Subcutaneous abdominal adipose tissue (tissue), 5 donors: ENCODE measurements at regions not wholly inside any gene's neighbourhood (a gene's known extent, or its start where the extent isn't known, plus 50 kb on each side); places are given as distances from the start of the nearest gene placed in this dataset.

ENCODE experiments used
- H3K27ac ChIP-seq: one replicate; pipeline ENCODE4 v1.7.0; 2013; ENCODE audit warnings: low read depth, mild to moderate bottlenecking, inconsistent platforms, low read length, moderate library complexity
- H3K27me3 ChIP-seq, 5 donors: one replicate each; pipeline ENCODE4 v1.7.0; 2013; ENCODE audit warnings: low read length in 5 of 5, inconsistent platforms in 1 of 5; ENCODE audit not compliant: control insufficient read depth in 5 of 5, insufficient read depth in 4 of 5
- H3K36me3 ChIP-seq, 5 donors: one replicate each; pipeline ENCODE4 v1.7.0; 2013; ENCODE audit warnings: low read length in 5 of 5; ENCODE audit not compliant: control insufficient read depth in 5 of 5, insufficient read depth in 5 of 5
- H3K4me1 ChIP-seq, 5 donors: one replicate each; pipeline ENCODE4 v1.7.0; 2013; ENCODE audit warnings: low read length in 5 of 5, mild to moderate bottlenecking in 3 of 5, moderate library complexity in 1 of 5; ENCODE audit not compliant: control insufficient read depth in 5 of 5, insufficient read depth in 5 of 5
- H3K4me3 ChIP-seq, 5 donors: one replicate each; pipeline ENCODE4 v1.7.0; 2013; ENCODE audit warnings: low read length in 5 of 5, low read depth in 1 of 5
- H3K9ac ChIP-seq, 5 donors: one replicate each; pipeline ENCODE4 v1.7.0; 2013; ENCODE audit warnings: low read length in 5 of 5, mild to moderate bottlenecking in 4 of 5, moderate library complexity in 3 of 5
- H3K9me3 ChIP-seq, 5 donors: one replicate each; pipeline ENCODE4 v1.7.0; 2013; ENCODE audit warnings: low read length in 5 of 5; ENCODE audit not compliant: control insufficient read depth in 5 of 5
- donor health status: healthy.
- donor health status: healthy.
- donor health status: healthy.
- donor health status: healthy.
- donor health status: healthy.

- H3K27ac ChIP-seq: no peak overlapping the region
Measured at GRCh38 chr10:128318913-128319312, 192.7 kb upstream of the MKI67 start.

GRCh38 chr10:128322106-128322505 is 195.9 kb upstream of the MKI67 start:
- Histone ChIP-seq H3K27ac (no peak overlapping the region), H3K9ac (no peak overlapping the region), H3K4me1 (no peaks in the 10 kb centered on the region), H3K36me3 (no peaks in the 10 kb centered on the region), H3K4me3 (no peak overlapping the region), H3K27me3 (peaks cover 0 to 11% (median under 1%) of the 10 kb centered on the region in 5 donors), H3K9me3 (peaks cover 0 to 3% (median 2%) of the 10 kb centered on the region in 5 donors)

More at GRCh38 chr10:128318913-128319312, 192.7 kb upstream of the MKI67 start:
- Histone ChIP-seq H3K4me3 (no peak overlapping the region), H3K4me1 (no peaks in the 10 kb centered on the region), H3K36me3 (no peaks in the 10 kb centered on the region), H3K27me3 (peaks cover 0 to 7% (median 4%) of the 10 kb centered on the region in 5 donors), H3K9me3 (no peaks in the 10 kb centered on the region), H3K9ac (no peak overlapping the region)

DNA sequence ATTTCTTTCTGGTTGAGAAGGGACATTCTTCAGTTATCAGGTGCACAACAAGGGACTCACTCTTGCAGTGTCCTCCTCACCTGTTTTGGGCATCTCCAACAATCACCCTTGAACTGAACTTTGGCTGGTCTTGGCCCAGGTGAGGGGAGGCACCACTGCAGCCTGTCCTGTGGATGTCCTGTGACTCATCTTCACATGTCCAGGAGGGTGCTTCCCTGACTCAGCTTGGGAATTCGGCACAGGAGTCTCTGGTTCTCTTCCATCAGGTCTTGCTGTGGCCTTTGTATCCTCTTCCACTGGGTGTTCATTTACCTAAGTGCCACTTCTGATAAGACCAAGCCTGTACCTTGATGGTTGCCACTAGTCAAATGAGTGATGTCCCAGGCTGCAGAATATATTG is 196.7 kb upstream of the MKI67 start:
- H3K9ac ChIP-seq: no peak overlapping the region
- no peak overlapping the region for H3K27ac ChIP-seq
- no peak overlapping the region for H3K4me3 ChIP-seq
- H3K27me3 ChIP-seq: peaks cover 0 to 10% (median 0%) of the 10 kb centered on the region in 5 donors
- peaks cover 1 to 7% (median 4%) of the 10 kb centered on the region in 5 donors for H3K9me3 ChIP-seq
- H3K36me3 ChIP-seq: no peaks in the 10 kb centered on the region
- H3K4me1 ChIP-seq: no peaks in the 10 kb centered on the region

DNA sequence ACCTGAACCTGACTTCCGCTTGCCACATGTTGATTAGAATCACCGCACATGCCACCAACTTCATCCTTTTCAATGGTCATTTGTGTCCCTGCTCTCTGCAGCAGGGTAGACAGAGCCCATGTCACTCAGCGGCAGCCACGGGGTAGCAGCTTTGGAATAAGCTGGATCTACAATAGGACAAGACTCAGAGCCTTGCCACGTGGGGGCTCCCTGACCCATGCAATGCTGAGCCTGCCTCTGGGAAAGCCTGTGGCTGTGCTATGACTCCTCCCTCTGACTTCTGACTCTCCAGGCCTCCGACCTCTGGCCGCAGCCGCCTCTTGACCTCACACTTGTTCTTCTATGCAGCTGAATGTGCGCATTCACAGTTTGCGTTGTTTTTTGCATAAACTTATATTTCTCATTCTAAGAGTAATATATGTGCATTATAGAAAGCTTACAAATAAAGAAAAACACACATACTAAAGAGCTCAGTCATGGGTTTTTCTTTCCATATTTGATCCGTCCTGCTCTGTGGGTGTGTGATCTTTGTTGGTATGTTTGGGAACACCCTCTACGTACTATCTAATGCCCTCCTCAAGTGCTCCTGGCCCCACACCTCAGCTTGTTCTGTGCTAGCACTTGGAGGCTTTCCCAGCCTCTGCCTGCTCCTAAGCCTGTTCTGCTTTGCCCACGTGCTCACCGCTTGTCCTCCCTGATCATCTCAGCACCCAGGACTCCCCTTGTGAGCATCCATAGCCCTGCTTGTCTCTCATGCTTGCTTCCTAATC is 198.0 kb upstream of the MKI67 start:
- Histone ChIP-seq H3K4me3 (no peak overlapping the region), H3K36me3 (no peaks in the 10 kb centered on the region), H3K9me3 (peaks cover 6 to 11% (median 8%) of the 10 kb centered on the region in 5 donors), H3K4me1 (no peaks in the 10 kb centered on the region), H3K9ac (no peak overlapping the region), H3K27me3 (peaks cover 0 to 10% (median 0%) of the 10 kb centered on the region in 5 donors), H3K27ac (no peak overlapping the region)

GRCh38 chr10:128325788-128326187 is 199.6 kb upstream of the MKI67 start:
- H3K9me3 ChIP-seq: peaks cover 6 to 11% (median 8%) of the 10 kb centered on the region in 5 donors
- no peaks in the 10 kb centered on the region for H3K4me1 ChIP-seq
- H3K9ac ChIP-seq: no peak overlapping the region
- H3K27me3 ChIP-seq: peaks cover 0 to 10% (median 0%) of the 10 kb centered on the region in 5 donors
- H3K27ac ChIP-seq: no peak overlapping the region
- H3K36me3 ChIP-seq: no peaks in the 10 kb centered on the region
- H3K4me3 ChIP-seq: no peak overlapping the region

- Histone ChIP-seq H3K4me3 (no peak overlapping the region), H3K9me3 (peaks cover 6 to 11% (median 8%) of the 10 kb centered on the region in 5 donors), H3K36me3 (no peaks in the 10 kb centered on the region), H3K27me3 (peaks cover 0 to 10% (median 0%) of the 10 kb centered on the region in 5 donors), H3K4me1 (no peaks in the 10 kb centered on the region), H3K27ac (no peak overlapping the region), H3K9ac (no peak overlapping the region)
Measured at GRCh38 chr10:128326251-128326650, 200.0 kb upstream of the MKI67 start.

DNA sequence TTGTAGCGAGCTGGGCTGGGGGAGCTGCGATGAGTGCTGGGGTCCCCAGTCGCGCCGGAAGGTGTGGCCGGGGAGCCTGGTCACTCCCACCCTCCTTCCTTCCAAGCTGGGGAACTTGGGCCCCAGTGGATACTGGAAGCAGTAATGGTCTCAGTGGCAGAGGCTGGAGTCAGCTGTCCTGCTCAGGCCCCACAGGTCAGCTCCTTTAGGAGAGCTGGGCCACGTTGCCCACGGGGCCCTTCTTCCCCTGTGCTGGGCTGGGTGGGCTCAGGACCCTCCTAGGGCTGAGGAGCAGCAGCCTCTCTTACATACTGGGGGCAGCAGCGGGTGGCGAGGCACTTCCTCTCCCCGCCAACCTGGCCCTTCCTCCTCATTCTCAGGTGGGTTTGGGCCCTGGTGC is 200.6 kb upstream of the MKI67 start:
- peaks cover 0 to 10% (median 0%) of the 10 kb centered on the region in 5 donors for H3K27me3 ChIP-seq
- no peak overlapping the region for H3K9ac ChIP-seq
- H3K27ac ChIP-seq: no peak overlapping the region
- H3K36me3 ChIP-seq: no peaks in the 10 kb centered on the region
- H3K4me1 ChIP-seq: no peaks in the 10 kb centered on the region
- peaks cover 6 to 11% (median 8%) of the 10 kb centered on the region in 5 donors for H3K9me3 ChIP-seq
- H3K4me3 ChIP-seq: no peak overlapping the region

- Histone ChIP-seq H3K4me1 (peaks cover 0 to 12% (median 6%) of the 10 kb centered on the region in 5 donors), H3K27me3 (peaks cover 0 to 11% (median 2%) of the 10 kb centered on the region in 5 donors), H3K9me3 (no peaks in the 10 kb centered on the region), H3K9ac (no peak overlapping the region), H3K4me3 (no peak overlapping the region), H3K27ac (no peak overlapping the region), H3K36me3 (no peaks in the 10 kb centered on the region)
Measured at GRCh38 chr10:128336401-128336800, 210.2 kb upstream of the MKI67 start.

GRCh38 chr10:128337860-128338378 is 211.7 kb upstream of the MKI67 start:
- Histone ChIP-seq H3K9me3 (no peaks in the 10 kb centered on the region), H3K4me1 (peaks cover 0 to 12% (median 6%) of the 10 kb centered on the region in 5 donors), H3K4me3 (no peak overlapping the region), H3K27ac (no peak overlapping the region), H3K27me3 (peaks cover 0 to 11% (median 2%) of the 10 kb centered on the region in 5 donors), H3K36me3 (no peaks in the 10 kb centered on the region), H3K9ac (no peak overlapping the region)

DNA sequence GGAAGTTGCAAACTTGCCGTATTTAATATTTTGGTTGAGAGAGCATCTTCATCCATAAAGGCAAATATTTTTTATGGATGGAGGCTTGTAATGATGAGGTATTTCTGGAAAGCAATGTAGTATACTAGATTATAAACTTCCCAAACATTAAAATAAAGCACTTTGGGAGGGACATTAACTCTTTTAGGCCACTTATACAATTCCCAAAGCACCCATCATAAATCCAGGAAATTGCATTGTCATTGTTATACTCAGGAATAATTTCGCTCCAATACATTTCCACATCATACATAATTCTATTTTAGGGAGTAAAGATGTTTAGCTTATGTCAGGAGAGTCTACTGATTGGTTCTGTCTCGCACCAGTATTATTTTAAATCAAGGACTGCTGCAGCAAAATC is 212.7 kb upstream of the MKI67 start:
- H3K9ac ChIP-seq: no peak overlapping the region
- H3K9me3 ChIP-seq: no peaks in the 10 kb centered on the region
- H3K36me3 ChIP-seq: no peaks in the 10 kb centered on the region
- H3K27me3 ChIP-seq: peaks cover 0 to 10% (median 2%) of the 10 kb centered on the region in 5 donors
- no peak overlapping the region for H3K27ac ChIP-seq
- H3K4me3 ChIP-seq: no peak overlapping the region
- H3K4me1 ChIP-seq: peaks cover 0 to 12% (median 6%) of the 10 kb centered on the region in 5 donors
